ENCODE measurements at regions not wholly inside any gene's neighbourhood (a gene's known extent, or its start where the extent isn't known, plus 50 kb on each side); places are given as distances from the start of the nearest gene placed in this dataset.

DNA sequence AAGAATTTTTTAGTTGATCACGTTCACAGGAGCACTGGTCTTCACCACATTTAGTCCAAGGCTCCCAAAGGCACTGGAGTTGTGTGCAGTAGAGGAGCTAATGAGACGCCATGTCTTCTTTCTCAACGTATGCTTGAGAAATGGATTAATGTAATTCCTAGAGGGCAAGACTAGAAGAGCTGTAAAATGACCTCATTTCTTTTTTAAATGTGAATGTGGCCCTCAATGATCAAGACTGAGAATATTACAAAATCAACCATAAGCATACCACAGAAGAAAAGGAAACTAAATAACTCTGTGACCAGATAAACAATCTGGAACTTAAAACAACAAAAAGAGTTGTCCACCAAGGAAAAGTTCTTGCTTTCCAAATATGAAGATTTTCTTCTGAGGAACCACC is 112.1 kb upstream of the THBS1 start:
- Histone ChIP-seq H3K9ac (no peak overlapping the region), H2AFZ (no peak overlapping the region), H3K9me3 (ENCODE audit: low read depth) (no peaks in the 10 kb centered on the region), H3K79me2 (ENCODE audit: insufficient read depth) (no peaks in the 10 kb centered on the region), H3K4me2 (ENCODE audit: unreplicated experiment) (no peak overlapping the region), H3F3A (ENCODE audit: insufficient read depth) (peaks cover 53% of the 10 kb centered on the region), H3K9me2 (ENCODE audit: insufficient read depth) (no peaks in the 10 kb centered on the region), H3K27me3 (replicated peaks; ENCODE audit: insufficient read depth) (no peaks in the 10 kb centered on the region), H4K20me1 (ENCODE audit: insufficient read depth) (no peaks in the 10 kb centered on the region), H3K4me3 (no peak overlapping the region), H3K27ac (no peak overlapping the region), H3K36me3 (ENCODE audit: low read depth) (no peaks in the 10 kb centered on the region), H3K4me1 (ENCODE audit: insufficient read depth) (peaks cover 40% of the 10 kb centered on the region)
- in situ Hi-C loops (cut with MboI), result loop anchor here (10.0 kb wide), 1 partner anchor 106 kb away; no protein-coding TSS in a partner anchor
- no peak for TF ChIP-seq EZH2phosphoT487 (IDR thresholded peaks at IDR 0.05; ENCODE audit: insufficient read depth, low read depth)
- TF ChIP-seq EZH2 (IDR thresholded peaks at IDR 0.05; ENCODE audit: insufficient read depth, poor library complexity, severe bottlenecking), result no peak
- WGBS, 2 experiments (ENCODE audit: low coverage in 1 of 2, low lambda C conversion rate in 2 of 2, missing lambda C conversion rate in 2 of 2), result 100% methylated on average over 3 of the region's 3 CpGs
- DNase-seq, result no peak

GRCh38 chr15:39471785-39472574 is 108.9 kb upstream of the THBS1 start:
- Histone ChIP-seq H3K9me2 (ENCODE audit: insufficient read depth) (no peaks in the 10 kb centered on the region), H3K9me3 (ENCODE audit: low read depth) (no peaks in the 10 kb centered on the region), H2AFZ (peak overlapping the region; percentile 47), H3K4me2 (ENCODE audit: unreplicated experiment) (peak overlapping the region; percentile 18), H3K4me1 (ENCODE audit: insufficient read depth) (peaks cover 33% of the 10 kb centered on the region), H3K27me3 (replicated peaks; ENCODE audit: insufficient read depth) (no peaks in the 10 kb centered on the region), H3K9ac (peak overlapping the region; percentile 75), H3K36me3 (ENCODE audit: low read depth) (no peaks in the 10 kb centered on the region), H3K79me2 (ENCODE audit: insufficient read depth) (no peaks in the 10 kb centered on the region), H3K27ac (peak overlapping the region; percentile 93), H4K20me1 (ENCODE audit: insufficient read depth) (no peaks in the 10 kb centered on the region), H3K4me3 (peak overlapping the region; percentile 9; the same call in 1 of the 2 replicates), H3F3A (ENCODE audit: insufficient read depth) (peaks cover 24% of the 10 kb centered on the region)
- in situ Hi-C loops (cut with MboI), result no loop called here
- no peak for TF ChIP-seq EZH2phosphoT487 (IDR thresholded peaks at IDR 0.05; ENCODE audit: insufficient read depth, low read depth)
- TF ChIP-seq EZH2 (IDR thresholded peaks at IDR 0.05; ENCODE audit: insufficient read depth, poor library complexity, severe bottlenecking), result no peak
- DNase-seq, result peak; percentile 29
- WGBS, 2 experiments (ENCODE audit: low coverage in 1 of 2, low lambda C conversion rate in 2 of 2, missing lambda C conversion rate in 2 of 2), result 92 to 93% methylated on average over 2 of the region's 2 CpGs

GRCh38 chr15:39472621-39473297 is 108.1 kb upstream of the THBS1 start:
- no peaks in the 10 kb centered on the region for H3K9me2 ChIP-seq (ENCODE audit: insufficient read depth)
- no peak for TF ChIP-seq EZH2 (IDR thresholded peaks at IDR 0.05; ENCODE audit: insufficient read depth, poor library complexity, severe bottlenecking)
- TF ChIP-seq EZH2phosphoT487 (IDR thresholded peaks at IDR 0.05; ENCODE audit: insufficient read depth, low read depth), result no peak
- H3K9ac ChIP-seq, result peak overlapping the region; percentile 75
- in situ Hi-C loops (cut with MboI), result no loop called here
- no peaks in the 10 kb centered on the region for H3K36me3 ChIP-seq (ENCODE audit: low read depth)
- H2AFZ ChIP-seq, result peak overlapping the region; percentile 47
- DNase-seq, result peak; percentile 97
- peak overlapping the region; percentile 93 for H3K27ac ChIP-seq
- no peaks in the 10 kb centered on the region for H4K20me1 ChIP-seq (ENCODE audit: insufficient read depth)
- peak overlapping the region; percentile 9; the same call in 1 of the 2 replicates for H3K4me3 ChIP-seq
- H3K9me3 ChIP-seq (ENCODE audit: low read depth), result no peaks in the 10 kb centered on the region
- H3K27me3 ChIP-seq (replicated peaks; ENCODE audit: insufficient read depth), result no peaks in the 10 kb centered on the region
- peaks cover 33% of the 10 kb centered on the region for H3K4me1 ChIP-seq (ENCODE audit: insufficient read depth)
- peaks cover 24% of the 10 kb centered on the region for H3F3A ChIP-seq (ENCODE audit: insufficient read depth)
- H3K4me2 ChIP-seq (ENCODE audit: unreplicated experiment), result peak overlapping the region; percentile 33
- H3K79me2 ChIP-seq (ENCODE audit: insufficient read depth), result no peaks in the 10 kb centered on the region
- WGBS, 2 experiments (ENCODE audit: low coverage in 1 of 2, low lambda C conversion rate in 2 of 2, missing lambda C conversion rate in 2 of 2), result 10% methylated on average over 12 of the region's 12 CpGs

GRCh38 chr15:39473298-39473947 is 107.5 kb upstream of the THBS1 start:
- H3K9me3 ChIP-seq (ENCODE audit: low read depth), result no peaks in the 10 kb centered on the region
- H4K20me1 ChIP-seq (ENCODE audit: insufficient read depth), result no peaks in the 10 kb centered on the region
- H3K27ac ChIP-seq, result peak overlapping the region; percentile 93
- TF ChIP-seq EZH2 (IDR thresholded peaks at IDR 0.05; ENCODE audit: insufficient read depth, poor library complexity, severe bottlenecking) (no peak), EZH2phosphoT487 (IDR thresholded peaks at IDR 0.05; ENCODE audit: insufficient read depth, low read depth) (no peak)
- H3K4me2 ChIP-seq (ENCODE audit: unreplicated experiment), result peak overlapping the region; percentile 33
- DNase-seq, result no peak
- H2AFZ ChIP-seq, result 0 out of 2 replicates have a peak overlapping the region, but pooled peaks have one; percentile 21
- 34 to 39% methylated on average over 5 of the region's 5 CpGs for WGBS, 2 experiments (ENCODE audit: low coverage in 1 of 2, low lambda C conversion rate in 2 of 2, missing lambda C conversion rate in 2 of 2)
- no peaks in the 10 kb centered on the region for H3K9me2 ChIP-seq (ENCODE audit: insufficient read depth)
- H3K36me3 ChIP-seq (ENCODE audit: low read depth), result no peaks in the 10 kb centered on the region
- H3K9ac ChIP-seq, result peak overlapping the region; percentile 71
- no peak overlapping the region; the same call in 1 of the 2 replicates for H3K4me3 ChIP-seq
- H3K79me2 ChIP-seq (ENCODE audit: insufficient read depth), result no peaks in the 10 kb centered on the region
- H3F3A ChIP-seq (ENCODE audit: insufficient read depth), result peaks cover 24% of the 10 kb centered on the region
- no peaks in the 10 kb centered on the region for H3K27me3 ChIP-seq (replicated peaks; ENCODE audit: insufficient read depth)
- H3K4me1 ChIP-seq (ENCODE audit: insufficient read depth), result peaks cover 33% of the 10 kb centered on the region
- in situ Hi-C loops (cut with MboI), result no loop called here
